ENCODE measurements at regions not wholly inside any gene's neighbourhood (a gene's known extent, or its start where the extent isn't known, plus 50 kb on each side); places are given as distances from the start of the nearest gene placed in this dataset.
"Not testable (repeated sequence)": the region's sequence is repeated elsewhere in the genome, so short reads cannot be mapped to it uniquely, and the experiment has no call there.

- TF ChIP-seq CTCF (IDR thresholded peaks at IDR 0.05; ENCODE audit: poor library complexity, severe bottlenecking), result no peak
- H3K4me1 ChIP-seq (ENCODE audit: insufficient read depth, poor library complexity, severe bottlenecking), result no peaks in the 10 kb centered on the region
- H3K27ac ChIP-seq (ENCODE audit: poor library complexity, severe bottlenecking), result no peak overlapping the region
- no peaks in the 10 kb centered on the region for H3K36me3 ChIP-seq (ENCODE audit: low read depth)
- ATAC-seq (ENCODE audit: low read depth), result no peak
- H3K27me3 ChIP-seq (ENCODE audit: insufficient read depth, poor library complexity, severe bottlenecking), result no peaks in the 10 kb centered on the region
- H3K4me3 ChIP-seq (ENCODE audit: severe bottlenecking), result no peak overlapping the region
- no peak for DNase-seq (ENCODE audit: low spot score)
- H3K9me3 ChIP-seq (ENCODE audit: severe bottlenecking), result no peaks in the 10 kb centered on the region
These were observed 605.4 kb upstream of the SLC35B3 start for GRCh38 chr6:9040718-9041117.

- no peaks in the 10 kb centered on the region for H3K36me3 ChIP-seq (ENCODE audit: low read depth)
- ATAC-seq (ENCODE audit: low read depth), result no peak
These were observed 603.9 kb upstream of the SLC35B3 start for GRCh38 chr6:9039258-9039657.

GRCh38 chr6:9028086-9028485 lies 592.7 kb upstream of the SLC35B3 start:
- no peak overlapping the region for H3K27ac ChIP-seq (ENCODE audit: poor library complexity, severe bottlenecking)
- H3K27me3 ChIP-seq (ENCODE audit: insufficient read depth, poor library complexity, severe bottlenecking), result no peaks in the 10 kb centered on the region
- H3K4me3 ChIP-seq (ENCODE audit: severe bottlenecking), result no peak overlapping the region
- H3K4me1 ChIP-seq (ENCODE audit: insufficient read depth, poor library complexity, severe bottlenecking), result no peaks in the 10 kb centered on the region
- no peak for TF ChIP-seq CTCF (IDR thresholded peaks at IDR 0.05; ENCODE audit: poor library complexity, severe bottlenecking)
- H3K36me3 ChIP-seq (ENCODE audit: low read depth), result no peaks in the 10 kb centered on the region
- DNase-seq (ENCODE audit: low spot score) (no peak), ATAC-seq (ENCODE audit: low read depth) (no peak)
- H3K9me3 ChIP-seq (ENCODE audit: severe bottlenecking), result no peaks in the 10 kb centered on the region

More at GRCh38 chr6:9039258-9039657, 603.9 kb upstream of the SLC35B3 start:
- Histone ChIP-seq H3K4me3 (ENCODE audit: severe bottlenecking) (no peak overlapping the region), H3K9me3 (ENCODE audit: severe bottlenecking) (no peaks in the 10 kb centered on the region), H3K27me3 (ENCODE audit: insufficient read depth, poor library complexity, severe bottlenecking) (no peaks in the 10 kb centered on the region), H3K4me1 (ENCODE audit: insufficient read depth, poor library complexity, severe bottlenecking) (no peaks in the 10 kb centered on the region), H3K27ac (ENCODE audit: poor library complexity, severe bottlenecking) (no peak overlapping the region)
- no peak for DNase-seq (ENCODE audit: low spot score)
- no peak for TF ChIP-seq CTCF (IDR thresholded peaks at IDR 0.05; ENCODE audit: poor library complexity, severe bottlenecking)

- DNase-seq (ENCODE audit: low spot score), result no peak
- Histone ChIP-seq H3K4me1 (ENCODE audit: insufficient read depth, poor library complexity, severe bottlenecking) (no peaks in the 10 kb centered on the region), H3K27ac (ENCODE audit: poor library complexity, severe bottlenecking) (no peak overlapping the region), H3K9me3 (ENCODE audit: severe bottlenecking) (no peaks in the 10 kb centered on the region), H3K36me3 (ENCODE audit: low read depth) (no peaks in the 10 kb centered on the region), H3K4me3 (ENCODE audit: severe bottlenecking) (no peak overlapping the region), H3K27me3 (ENCODE audit: insufficient read depth, poor library complexity, severe bottlenecking) (no peaks in the 10 kb centered on the region)
- ATAC-seq (ENCODE audit: low read depth), result no peak
- no peak for TF ChIP-seq CTCF (IDR thresholded peaks at IDR 0.05; ENCODE audit: poor library complexity, severe bottlenecking)
These were observed 590.5 kb upstream of the SLC35B3 start for GRCh38 chr6:9025796-9026394.

GRCh38 chr6:9025228-9025627 lies 589.9 kb upstream of the SLC35B3 start:
- ATAC-seq (ENCODE audit: low read depth), result no peak
- TF ChIP-seq CTCF (IDR thresholded peaks at IDR 0.05; ENCODE audit: poor library complexity, severe bottlenecking), result no peak

GRCh38 chr6:9024246-9024645 lies 588.9 kb upstream of the SLC35B3 start:
- not testable (repeated sequence) for DNase-seq (ENCODE audit: low spot score); ATAC-seq (ENCODE audit: low read depth); H3K27me3 ChIP-seq (ENCODE audit: insufficient read depth, poor library complexity, severe bottlenecking)

More at GRCh38 chr6:9025228-9025627, 589.9 kb upstream of the SLC35B3 start:
- Histone ChIP-seq H3K4me1 (ENCODE audit: insufficient read depth, poor library complexity, severe bottlenecking) (no peaks in the 10 kb centered on the region), H3K9me3 (ENCODE audit: severe bottlenecking) (no peaks in the 10 kb centered on the region), H3K27ac (ENCODE audit: poor library complexity, severe bottlenecking) (no peak overlapping the region), H3K4me3 (ENCODE audit: severe bottlenecking) (no peak overlapping the region), H3K36me3 (ENCODE audit: low read depth) (no peaks in the 10 kb centered on the region), H3K27me3 (ENCODE audit: insufficient read depth, poor library complexity, severe bottlenecking) (no peaks in the 10 kb centered on the region)
- no peak for DNase-seq (ENCODE audit: low spot score)

More at GRCh38 chr6:9024246-9024645, 588.9 kb upstream of the SLC35B3 start:
- not testable (repeated sequence) for H3K9me3 ChIP-seq (ENCODE audit: severe bottlenecking); H3K27ac ChIP-seq (ENCODE audit: poor library complexity, severe bottlenecking); H3K4me1 ChIP-seq (ENCODE audit: insufficient read depth, poor library complexity, severe bottlenecking); H3K4me3 ChIP-seq (ENCODE audit: severe bottlenecking); H3K36me3 ChIP-seq (ENCODE audit: low read depth)
